ENCODE measurements at regions not wholly inside any gene's neighbourhood (a gene's known extent, or its start where the extent isn't known, plus 50 kb on each side); places are given as distances from the start of the nearest gene placed in this dataset.

- Histone ChIP-seq H3K27me3 (ENCODE audit: insufficient read depth, low read length, poor library complexity) (no peaks in the 10 kb centered on the region), H3K36me3 (ENCODE audit: insufficient read depth, low read length) (no peaks in the 10 kb centered on the region), H2AFZ (ENCODE audit: low read depth, low read length) (no peak overlapping the region), H3K4me3 (ENCODE audit: low read depth in 1 of 2, low read length in 2 of 2) (no peak overlapping the region), H3K79me2 (ENCODE audit: insufficient read depth, low read length) (no peaks in the 10 kb centered on the region), H3K9ac (ENCODE audit: low read depth, low read length) (no peak overlapping the region), H4K20me1 (ENCODE audit: insufficient read depth, low read length) (no peaks in the 10 kb centered on the region), H3K4me1 (ENCODE audit: insufficient read depth, low read length) (no peaks in the 10 kb centered on the region), H3K4me2 (ENCODE audit: insufficient read depth, low read length) (no peak overlapping the region), H3K27ac (ENCODE audit: low read length) (no peak overlapping the region), H3K9me3 (ENCODE audit: insufficient read depth, low read length, severe bottlenecking) (no peaks in the 10 kb centered on the region)
- TF ChIP-seq CTCF (IDR thresholded peaks at IDR 0.05; ENCODE audit: borderline replicate concordance, extremely low read depth, low read length, poor library complexity, severe bottlenecking) (no peak), EZH2 (IDR thresholded peaks at IDR 0.05; ENCODE audit: borderline replicate concordance, low read depth, low read length, severe bottlenecking) (no peak)
- no peak for DNase-seq
- no peak for ATAC-seq (ENCODE audit: insufficient read depth, low read depth)
These were observed 226.0 kb downstream of the MPDZ start for GRCh38 chr9:13053504-13053903.

- no peaks in the 10 kb centered on the region for H3K4me1 ChIP-seq (ENCODE audit: insufficient read depth, low read length)
- TF ChIP-seq EZH2 (IDR thresholded peaks at IDR 0.05; ENCODE audit: borderline replicate concordance, low read depth, low read length, severe bottlenecking): no peak
- no peak for TF ChIP-seq CTCF (IDR thresholded peaks at IDR 0.05; ENCODE audit: borderline replicate concordance, extremely low read depth, low read length, poor library complexity, severe bottlenecking)
- no peak for ATAC-seq (ENCODE audit: insufficient read depth, low read depth)
These were observed 225.1 kb downstream of the MPDZ start for GRCh38 chr9:13054389-13054788.

More at GRCh38 chr9:13054389-13054788, 225.1 kb downstream of the MPDZ start:
- no peak overlapping the region for H3K4me3 ChIP-seq (ENCODE audit: low read depth in 1 of 2, low read length in 2 of 2)
- H3K79me2 ChIP-seq (ENCODE audit: insufficient read depth, low read length): no peaks in the 10 kb centered on the region
- DNase-seq: no peak
- H3K36me3 ChIP-seq (ENCODE audit: insufficient read depth, low read length): no peaks in the 10 kb centered on the region
- H3K9ac ChIP-seq (ENCODE audit: low read depth, low read length): no peak overlapping the region
- no peak overlapping the region for H3K27ac ChIP-seq (ENCODE audit: low read length)
- H3K27me3 ChIP-seq (ENCODE audit: insufficient read depth, low read length, poor library complexity): no peaks in the 10 kb centered on the region
- H3K9me3 ChIP-seq (ENCODE audit: insufficient read depth, low read length, severe bottlenecking): no peaks in the 10 kb centered on the region
- no peak overlapping the region for H2AFZ ChIP-seq (ENCODE audit: low read depth, low read length)
- no peak overlapping the region for H3K4me2 ChIP-seq (ENCODE audit: insufficient read depth, low read length)
- H4K20me1 ChIP-seq (ENCODE audit: insufficient read depth, low read length): no peaks in the 10 kb centered on the region

All from DND-41 (cell line).